B cell (primary cell): ENCODE measurements at regions not wholly inside any gene's neighbourhood (a gene's known extent, or its start where the extent isn't known, plus 50 kb on each side); places are given as distances from the start of the nearest gene placed in this dataset.

Experiments
- ATAC-seq: fragments of 200-7000 bp; cut with Tn5 transposase; one replicate; pipeline ENCODE4 v1.10.0; 2021; ENCODE audit warnings: low read depth, mild to moderate bottlenecking, moderate number of reproducible peaks, moderate library complexity
- CTCF ChIA-PET: fragments of 350-600 bp; sonication (Branson Sonifier 250); formaldehyde crosslinking; loops from one replicate; lab custom pipeline; 2021; ENCODE audit warnings: antibody characterized with exemption, inconsistent platforms; lab: Charles Lee
- POLR2A ChIA-PET: fragments of 350-600 bp; sonication (Branson Sonifier 250); formaldehyde crosslinking; loops from one replicate; lab custom pipeline; 2021; ENCODE audit warnings: antibody characterized with exemption; lab: Charles Lee
- DNase-seq: peaks from one replicate; pipeline ENCODE4 v3.0.0; 2013
- H2AFZ ChIP-seq: 2 replicates; pipeline ENCODE4 v1.6.1; 2012; ENCODE audit warnings: mild to moderate bottlenecking, low read depth, low read length; ENCODE audit not compliant: insufficient read depth, poor library complexity, severe bottlenecking
- H3K27ac ChIP-seq, 2 donors: 1 replicate in 1 of 2; 2 replicates in 1 of 2; pipeline ENCODE4 v1.5.1; 2012 to 2013; ENCODE audit warnings: low read length in 2 of 2, mild to moderate bottlenecking in 2 of 2, moderate library complexity in 1 of 2
- H3K27me3 ChIP-seq, 4 experiments: fragments of 200-600 bp in 1 of 4; sonication (generic) in 1 of 4; replicated peaks in 1 of 4; 1 replicate in 2 of 4; 2 replicates in 2 of 4; pipeline versions ENCODE4 v1.6.1 to v1.7.0; 2013 to 2016; ENCODE audit warnings: low read length in 3 of 4, mild to moderate bottlenecking in 2 of 4, mixed read lengths in 1 of 4, moderate library complexity in 1 of 4; ENCODE audit not compliant: insufficient read depth in 4 of 4, control insufficient read depth in 3 of 4; ENCODE audit errors: control extremely low read depth in 1 of 4
- H3K36me3 ChIP-seq, 2 experiments: replicated peaks in 1 of 2; 1 replicate in 1 of 2; 2 replicates in 1 of 2; pipeline versions ENCODE4 v1.6.1 to v1.7.1; 2013; ENCODE audit warnings: low read length in 1 of 2; ENCODE audit not compliant: insufficient read depth in 2 of 2, control insufficient read depth in 1 of 2; ENCODE audit errors: control extremely low read depth in 1 of 2, extremely low read depth in 1 of 2
- H3K4me1 ChIP-seq, 2 donors: fragments of 200-600 bp in 1 of 2; sonication (generic) in 1 of 2; 1 replicate in 1 of 2; 2 replicates in 1 of 2; pipeline versions ENCODE4 v1.5.1 to v1.6.1; 2013 to 2017; ENCODE audit warnings: low read length in 2 of 2; ENCODE audit not compliant: control insufficient read depth in 2 of 2, insufficient read depth in 2 of 2
- H3K4me2 ChIP-seq: replicated peaks from 2 replicates; pipeline ENCODE3; 2012; ENCODE audit warnings: mild to moderate bottlenecking, low read depth, low read length; ENCODE audit not compliant: poor library complexity, severe bottlenecking
- H3K4me3 ChIP-seq, 5 experiments: fragments of 200-600 bp in 1 of 5; sonication (generic) in 1 of 5; 1 replicate in 3 of 5; 2 replicates in 2 of 5; pipeline versions ENCODE4 v1.5.1 to v1.7.0; 2011 to 2016; ENCODE audit warnings: low read length in 4 of 5, mild to moderate bottlenecking in 4 of 5, low read depth in 2 of 5, control low read depth in 1 of 5, moderate library complexity in 1 of 5; ENCODE audit not compliant: insufficient read depth in 1 of 5; ENCODE audit errors: control extremely low read depth in 1 of 5, extremely low read depth in 1 of 5
- H3K79me2 ChIP-seq: fragments of 200-600 bp; sonication (generic); one replicate; pipeline ENCODE4 v1.6.0; 2016; ENCODE audit warnings: low read length; ENCODE audit not compliant: control insufficient read depth, insufficient read depth
- H3K9ac ChIP-seq: fragments of 200-600 bp; sonication (generic); 2 replicates; pipeline ENCODE4 v1.6.1; 2017; ENCODE audit warnings: mild to moderate bottlenecking, low read length, moderate library complexity
- H3K9me3 ChIP-seq, 3 donors: one replicate each; pipeline versions ENCODE4 v1.6.1 to v1.7.1; 2013; ENCODE audit warnings: low read length in 2 of 3; ENCODE audit not compliant: control insufficient read depth in 2 of 3, insufficient read depth in 1 of 3; ENCODE audit errors: control extremely low read depth in 1 of 3
- H4K20me1 ChIP-seq: 2 replicates; pipeline ENCODE4 v1.6.0; 2012; ENCODE audit warnings: mild to moderate bottlenecking, low read length; ENCODE audit not compliant: insufficient read depth, control insufficient read depth, poor library complexity, severe bottlenecking
- H3K27ac Mint-ChIP-seq: one replicate; pipeline ENCODE4 v1.8.0; 2021; ENCODE audit warnings: mixed read lengths
- H3K27me3 Mint-ChIP-seq: one replicate; pipeline ENCODE4 v1.8.0; 2021; ENCODE audit warnings: mixed read lengths
- H3K4me1 Mint-ChIP-seq: one replicate; pipeline ENCODE4 v1.8.0; 2021; ENCODE audit warnings: mixed read lengths
- H3K4me3 Mint-ChIP-seq: one replicate; pipeline ENCODE4 v1.8.0; 2021; ENCODE audit warnings: mixed read lengths
- H3K9me3 Mint-ChIP-seq: one replicate; pipeline ENCODE4 v1.8.0; 2022; ENCODE audit warnings: mixed read lengths; ENCODE audit not compliant: insufficient read depth
- EZH2 ChIP-seq: IDR thresholded peaks from 2 replicates; pipeline ENCODE4 v1.6.1; 2012; ENCODE audit warnings: borderline replicate concordance, low read depth, mild to moderate bottlenecking, moderate library complexity, low read length; ENCODE audit not compliant: insufficient read depth, poor library complexity, severe bottlenecking
- WGBS: methylation state at CpG from one replicate; pipeline ENCODE4 v1.1.5; 2013; ENCODE audit warnings: missing lambda C conversion rate; ENCODE audit not compliant: insufficient coverage; 5-methylcytosine and 5-hydroxymethylcytosine counted together
- intact Hi-C: fragments of 100-400 bp; cut with micrococcal nuclease; formaldehyde crosslinking; loops from one replicate; pipeline ENCODE4 v1.10.0; 2022
- TF ChIP-seq, protein P1 (sequence below): fragments of 200-600 bp; IDR thresholded peaks from one replicate; pipeline ENCODE4 v1.8.0; 2022; ENCODE audit warnings: antibody characterized with exemption, mild to moderate bottlenecking

DNA sequence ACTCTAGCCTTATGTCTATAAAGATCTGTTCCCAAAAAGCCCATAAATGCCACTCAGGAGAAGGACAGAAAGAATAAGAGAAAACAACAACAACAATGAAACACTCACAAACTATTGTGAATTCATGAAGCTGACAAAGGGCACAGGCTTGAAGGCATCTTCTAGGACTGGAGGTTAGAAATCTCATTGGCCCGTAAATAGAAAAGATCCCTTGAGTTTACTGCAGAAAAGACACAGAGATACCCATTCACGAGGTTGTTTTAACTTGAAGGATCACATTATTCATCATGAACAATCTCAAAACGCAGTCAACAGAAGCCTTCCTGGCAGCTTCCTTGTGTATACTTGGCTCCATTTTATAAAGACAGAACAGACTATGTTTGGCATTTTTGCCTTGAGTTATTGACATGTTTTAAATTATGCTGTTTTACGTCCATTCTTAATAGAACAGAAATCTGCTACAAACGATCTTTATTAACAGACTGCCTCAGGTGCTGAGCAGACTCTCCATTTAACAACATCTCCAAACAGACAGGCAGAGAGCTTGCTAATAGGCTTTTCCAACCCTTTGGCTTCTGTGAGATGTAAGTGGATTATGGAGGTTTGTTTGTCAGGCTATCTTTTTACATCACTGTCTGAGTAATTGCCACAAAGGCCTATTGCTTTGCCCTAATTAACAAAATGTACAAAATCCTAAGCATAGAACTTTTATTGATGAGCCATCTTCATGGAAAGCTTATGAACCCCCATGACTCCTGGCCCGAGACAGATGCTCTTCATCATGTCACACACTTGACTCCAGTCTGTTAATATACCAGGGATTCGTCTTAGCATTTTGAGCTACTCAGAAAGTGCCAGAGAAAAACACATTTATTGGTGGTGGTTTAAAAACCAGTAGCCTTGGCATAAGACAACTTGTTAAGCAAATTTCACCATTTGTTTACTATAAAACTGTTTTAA, 735.3 kb upstream of the ZNF608 start:
- ChIA-PET POLR2A (no interaction called here), CTCF (no interaction called here)
- Mint-ChIP-seq H3K27ac (no peak overlapping the region), H3K4me1 (peaks cover 13% of the 10 kb centered on the region), H3K4me3 (no peak overlapping the region), H3K27me3 (no peaks in the 10 kb centered on the region), H3K9me3 (no peaks in the 10 kb centered on the region)
- no peaks in the 10 kb centered on the region for H3K9me3 ChIP-seq
- peaks cover 0 to 4% (median 0%) of the 10 kb centered on the region in 4 experiments for H3K27me3 ChIP-seq
- H3K36me3 ChIP-seq, result no peaks in the 10 kb centered on the region
- H4K20me1 ChIP-seq, result no peaks in the 10 kb centered on the region
- no peaks in the 10 kb centered on the region for H3K79me2 ChIP-seq
- no peak overlapping the region for H3K4me3 ChIP-seq
- ATAC-seq, result no peak
- no peak overlapping the region for H3K9ac ChIP-seq
- no peak overlapping the region for H3K4me2 ChIP-seq
- no peak overlapping the region for H3K27ac ChIP-seq
- TF ChIP-seq, protein P1, sequence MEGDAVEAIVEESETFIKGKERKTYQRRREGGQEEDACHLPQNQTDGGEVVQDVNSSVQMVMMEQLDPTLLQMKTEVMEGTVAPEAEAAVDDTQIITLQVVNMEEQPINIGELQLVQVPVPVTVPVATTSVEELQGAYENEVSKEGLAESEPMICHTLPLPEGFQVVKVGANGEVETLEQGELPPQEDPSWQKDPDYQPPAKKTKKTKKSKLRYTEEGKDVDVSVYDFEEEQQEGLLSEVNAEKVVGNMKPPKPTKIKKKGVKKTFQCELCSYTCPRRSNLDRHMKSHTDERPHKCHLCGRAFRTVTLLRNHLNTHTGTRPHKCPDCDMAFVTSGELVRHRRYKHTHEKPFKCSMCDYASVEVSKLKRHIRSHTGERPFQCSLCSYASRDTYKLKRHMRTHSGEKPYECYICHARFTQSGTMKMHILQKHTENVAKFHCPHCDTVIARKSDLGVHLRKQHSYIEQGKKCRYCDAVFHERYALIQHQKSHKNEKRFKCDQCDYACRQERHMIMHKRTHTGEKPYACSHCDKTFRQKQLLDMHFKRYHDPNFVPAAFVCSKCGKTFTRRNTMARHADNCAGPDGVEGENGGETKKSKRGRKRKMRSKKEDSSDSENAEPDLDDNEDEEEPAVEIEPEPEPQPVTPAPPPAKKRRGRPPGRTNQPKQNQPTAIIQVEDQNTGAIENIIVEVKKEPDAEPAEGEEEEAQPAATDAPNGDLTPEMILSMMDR, result no peak
- TF ChIP-seq EZH2, result no peak
- WGBS, result no CpG with 5 or more reads among the region's 7 CpGs
- no peak overlapping the region for H2AFZ ChIP-seq
- H3K4me1 ChIP-seq, result peaks cover 6 to 8% of the 10 kb centered on the region in 2 donors
- intact Hi-C loops, result no loop called here
- DNase-seq, result no peak

DNA sequence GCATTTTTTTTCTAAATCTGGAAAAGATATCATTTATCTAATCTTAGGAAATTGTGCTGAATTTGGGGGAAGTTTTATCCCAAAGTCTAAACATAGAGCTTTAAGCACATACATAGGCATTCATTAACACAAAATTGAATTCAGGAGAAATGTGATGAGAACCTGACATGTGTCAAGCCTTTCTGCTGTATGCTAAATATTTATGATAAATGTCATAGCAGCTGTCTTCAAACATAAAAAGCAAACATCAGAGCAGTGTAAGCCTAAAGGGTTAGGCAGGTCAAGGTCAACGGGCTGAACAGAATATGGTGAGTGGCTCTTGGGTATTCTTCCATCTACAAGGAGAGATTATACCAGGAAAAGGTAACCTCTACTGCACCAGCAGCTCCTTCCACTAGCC, 737.2 kb upstream of the ZNF608 start:
- DNase-seq (no peak), ATAC-seq (no peak)
- Mint-ChIP-seq H3K4me3 (no peak overlapping the region), H3K9me3 (no peaks in the 10 kb centered on the region), H3K27me3 (no peaks in the 10 kb centered on the region), H3K4me1 (peaks cover 13% of the 10 kb centered on the region), H3K27ac (no peak overlapping the region)
- TF ChIP-seq EZH2, result no peak
- TF ChIP-seq, protein P1, result no peak
- Histone ChIP-seq H3K27ac (no peak overlapping the region), H3K4me3 (no peak overlapping the region), H3K27me3 (peaks cover 0 to 4% (median 0%) of the 10 kb centered on the region in 4 experiments), H3K4me2 (no peak overlapping the region), H3K36me3 (no peaks in the 10 kb centered on the region), H3K9me3 (no peaks in the 10 kb centered on the region), H4K20me1 (no peaks in the 10 kb centered on the region), H2AFZ (no peak overlapping the region), H3K9ac (no peak overlapping the region), H3K79me2 (no peaks in the 10 kb centered on the region), H3K4me1 (peaks cover 6 to 8% of the 10 kb centered on the region in 2 donors)
- intact Hi-C loops, result no loop called here
- ChIA-PET POLR2A (no interaction called here), CTCF (no interaction called here)
- WGBS, result no CpG with 5 or more reads among the region's 1 CpG
